LNCaP clone FGC (cell line): ENCODE measurements at regions not wholly inside any gene's neighbourhood (a gene's known extent, or its start where the extent isn't known, plus 50 kb on each side); places are given as distances from the start of the nearest gene placed in this dataset.
A peak's percentile ranks its signal among the peaks of the same experiment; 100 is the strongest.

Experiments used
- DNase-seq: peaks from one replicate; pipeline ENCODE4 v3.0.0-alpha.2; 2011; ENCODE audit warnings: low read depth
- H3K4me3 ChIP-seq: 2 replicates; pipeline ENCODE4 v1.5.1; 2011; ENCODE audit warnings: mild to moderate bottlenecking, low read depth, low read length, control low read depth
- CTCF ChIP-seq: IDR thresholded peaks from 2 replicates; pipeline ENCODE4 v1.5.1; 2012; ENCODE audit warnings: mild to moderate bottlenecking; ENCODE audit not compliant: control insufficient read depth, insufficient read depth; ENCODE audit errors: extremely low read depth

- H3K4me3 ChIP-seq, result no peak overlapping the region
- peak; percentile 63 for DNase-seq
- TF ChIP-seq CTCF, result peak; percentile 48
Observed at GRCh38 chrX:115894087-115894486, 276.5 kb upstream of the AGTR2 start.

GRCh38 chrX:115895678-115896329 lies 274.7 kb upstream of the AGTR2 start:
- no peak for TF ChIP-seq CTCF
- no peak for DNase-seq

GRCh38 chrX:115896362-115896761 lies 274.2 kb upstream of the AGTR2 start:
- DNase-seq, result no peak
- TF ChIP-seq CTCF, result no peak
- no peak overlapping the region for H3K4me3 ChIP-seq

More at GRCh38 chrX:115895678-115896329, 274.7 kb upstream of the AGTR2 start:
- H3K4me3 ChIP-seq, result no peak overlapping the region

GRCh38 chrX:115897956-115898355 lies 272.6 kb upstream of the AGTR2 start:
- H3K4me3 ChIP-seq, result no peak overlapping the region
- no peak for TF ChIP-seq CTCF

GRCh38 chrX:115898382-115899001 lies 272.1 kb upstream of the AGTR2 start:
- peak; percentile 71 for DNase-seq
- peak; percentile 64 for TF ChIP-seq CTCF
- no peak overlapping the region for H3K4me3 ChIP-seq

More at GRCh38 chrX:115897956-115898355, 272.6 kb upstream of the AGTR2 start:
- no peak for DNase-seq

- H3K4me3 ChIP-seq, result no peak overlapping the region
- TF ChIP-seq CTCF, result no peak
- DNase-seq, result no peak
Observed at GRCh38 chrX:115900425-115900824, 270.1 kb upstream of the AGTR2 start.
